ENCODE measurements at regions not wholly inside any gene's neighbourhood (a gene's known extent, or its start where the extent isn't known, plus 50 kb on each side); places are given as distances from the start of the nearest gene placed in this dataset.

- TF ChIP-seq CTCF (IDR thresholded peaks at IDR 0.05): no peak
- Mint-ChIP-seq H3K9me3 (ENCODE audit: low read depth) (peaks cover 6% of the 10 kb centered on the region), H3K4me3 (ENCODE audit: unreplicated experiment) (no peak overlapping the region), H3K4me1 (ENCODE audit: low read depth) (peaks cover 52% of the 10 kb centered on the region), H3K27ac (ENCODE audit: unreplicated experiment) (no peak overlapping the region), H3K36me3 (ENCODE audit: low read depth) (peaks cover 2% of the 10 kb centered on the region), H3K27me3 (ENCODE audit: low read depth) (no peaks in the 10 kb centered on the region)
- DNase-seq (ENCODE audit: low spot score): no peak
Observed at GRCh38 chr2:216574586-216574985, 58.6 kb upstream of the IGFBP2 start.

GRCh38 chr2:216575465-216575864, 57.8 kb upstream of the IGFBP2 start:
- no peak overlapping the region for H3K4me3 Mint-ChIP-seq (ENCODE audit: unreplicated experiment)

DNA sequence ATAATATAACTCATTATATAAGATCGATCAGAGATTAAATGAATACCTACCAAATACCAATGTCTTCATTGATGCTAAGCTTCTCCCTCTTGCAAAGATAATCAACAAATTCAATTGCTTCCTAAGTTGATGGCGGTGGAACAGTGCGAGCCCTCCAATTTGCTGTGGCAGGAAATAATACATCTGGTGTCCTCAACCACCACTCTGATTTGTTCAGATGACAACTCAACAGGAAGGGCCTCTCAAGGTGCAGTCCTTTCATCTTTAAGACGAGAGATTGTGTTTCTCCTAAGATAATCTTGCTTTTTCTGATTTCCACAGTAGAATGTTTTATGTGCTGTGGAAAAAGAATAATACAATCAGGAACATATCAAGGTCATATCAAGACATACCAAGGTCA, 56.6 kb upstream of the IGFBP2 start:
- H3K27ac Mint-ChIP-seq (ENCODE audit: unreplicated experiment): no peak overlapping the region
- H3K36me3 Mint-ChIP-seq (ENCODE audit: low read depth): no peaks in the 10 kb centered on the region
- H3K27me3 Mint-ChIP-seq (ENCODE audit: low read depth): no peaks in the 10 kb centered on the region
- no peak overlapping the region for H3K4me3 Mint-ChIP-seq (ENCODE audit: unreplicated experiment)
- H3K4me1 Mint-ChIP-seq (ENCODE audit: low read depth): peaks cover 51% of the 10 kb centered on the region
- DNase-seq (ENCODE audit: low spot score): no peak
- peaks cover under 1% of the 10 kb centered on the region for H3K9me3 Mint-ChIP-seq (ENCODE audit: low read depth)
- no peak for TF ChIP-seq CTCF (IDR thresholded peaks at IDR 0.05)

More at GRCh38 chr2:216575465-216575864, 57.8 kb upstream of the IGFBP2 start:
- no peak for TF ChIP-seq CTCF (IDR thresholded peaks at IDR 0.05)
- Mint-ChIP-seq H3K27ac (ENCODE audit: unreplicated experiment) (no peak overlapping the region), H3K27me3 (ENCODE audit: low read depth) (no peaks in the 10 kb centered on the region), H3K4me1 (ENCODE audit: low read depth) (peaks cover 52% of the 10 kb centered on the region), H3K36me3 (ENCODE audit: low read depth) (peaks cover 2% of the 10 kb centered on the region), H3K9me3 (ENCODE audit: low read depth) (peaks cover 6% of the 10 kb centered on the region)
- DNase-seq (ENCODE audit: low spot score): no peak

GRCh38 chr2:216578325-216578724, 54.9 kb upstream of the IGFBP2 start:
- no peaks in the 10 kb centered on the region for H3K9me3 Mint-ChIP-seq (ENCODE audit: low read depth)
- TF ChIP-seq CTCF (IDR thresholded peaks at IDR 0.05): no peak
- H3K27me3 Mint-ChIP-seq (ENCODE audit: low read depth): no peaks in the 10 kb centered on the region
- no peaks in the 10 kb centered on the region for H3K36me3 Mint-ChIP-seq (ENCODE audit: low read depth)
- H3K27ac Mint-ChIP-seq (ENCODE audit: unreplicated experiment): peak overlapping the region; percentile 75
- H3K4me3 Mint-ChIP-seq (ENCODE audit: unreplicated experiment): no peak overlapping the region
- no peak for DNase-seq (ENCODE audit: low spot score)
- H3K4me1 Mint-ChIP-seq (ENCODE audit: low read depth): peaks cover 43% of the 10 kb centered on the region

DNA sequence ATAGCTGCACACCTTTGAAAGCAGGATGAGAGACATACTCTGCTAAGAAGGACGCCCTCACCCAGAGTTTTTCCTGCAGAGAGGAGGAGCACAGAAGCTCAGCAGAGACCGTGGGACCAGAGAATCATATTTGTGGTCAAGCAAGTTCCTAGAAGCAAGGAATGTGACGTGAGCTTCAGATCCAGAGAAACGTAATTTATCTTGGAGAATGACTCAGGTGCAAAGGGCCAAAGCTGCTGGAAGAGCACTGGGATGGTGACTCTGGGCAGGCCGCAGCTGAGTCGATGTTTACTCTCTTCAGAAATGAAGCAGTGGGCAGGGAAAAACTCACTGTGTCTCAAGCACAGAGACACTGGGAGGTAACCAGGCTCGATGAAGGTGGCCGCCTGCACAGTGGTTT, 50.1 kb upstream of the IGFBP2 start:
- DNase-seq (ENCODE audit: low spot score): no peak
- Mint-ChIP-seq H3K36me3 (ENCODE audit: low read depth) (no peaks in the 10 kb centered on the region), H3K27ac (ENCODE audit: unreplicated experiment) (peak overlapping the region; percentile 61), H3K4me3 (ENCODE audit: unreplicated experiment) (no peak overlapping the region), H3K27me3 (ENCODE audit: low read depth) (peaks cover 3% of the 10 kb centered on the region), H3K4me1 (ENCODE audit: low read depth) (peaks cover 18% of the 10 kb centered on the region), H3K9me3 (ENCODE audit: low read depth) (no peaks in the 10 kb centered on the region)
- no peak for TF ChIP-seq CTCF (IDR thresholded peaks at IDR 0.05)
